ENCODE measurements at regions not wholly inside any gene's neighbourhood (a gene's known extent, or its start where the extent isn't known, plus 50 kb on each side); places are given as distances from the start of the nearest gene placed in this dataset.

DNA sequence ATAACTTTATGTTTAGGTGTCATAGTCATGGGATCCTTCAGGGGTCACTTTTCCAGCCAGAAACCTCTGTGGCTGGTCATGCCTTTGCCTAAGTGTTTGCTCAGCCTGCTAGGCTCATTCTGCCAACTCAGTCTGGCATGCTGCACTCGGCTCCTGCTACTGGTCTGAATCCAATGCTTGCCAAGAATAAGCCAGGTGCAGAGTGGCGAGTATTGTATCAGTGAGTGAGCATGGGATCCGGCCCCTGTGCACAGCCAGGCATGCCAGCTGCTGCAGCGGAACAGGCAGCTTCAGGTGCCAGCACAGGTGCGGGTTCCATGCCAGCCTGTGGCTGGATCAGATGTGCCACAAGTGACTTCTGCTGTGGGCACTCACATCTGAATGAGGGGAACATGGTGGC is 1269.3 kb upstream of the CNTN5 start:
- H2BK5ac ChIP-seq (ENCODE audit: insufficient read length, low read length), result no peak overlapping the region
- H3K9ac ChIP-seq (ENCODE audit: extremely low read depth, insufficient read length, low read length), result no peak overlapping the region
- no peak overlapping the region for H2BK15ac ChIP-seq (ENCODE audit: low read depth, low read length)
- H3K23me2 ChIP-seq (ENCODE audit: insufficient read length, low read depth, low read length, poor library complexity, severe bottlenecking), result no peaks in the 10 kb centered on the region
- H4K91ac ChIP-seq (ENCODE audit: insufficient read length, low read depth, low read length), result no peak overlapping the region
- H3K4me3 Mint-ChIP-seq, result no peak overlapping the region
- no peak overlapping the region for H4K8ac ChIP-seq (replicated peaks; ENCODE audit: insufficient read length, low read depth, low read length)
- no peak overlapping the region for H3K23ac ChIP-seq (ENCODE audit: insufficient read length, low read depth, low read length)
- H3K79me1 ChIP-seq (ENCODE audit: insufficient read depth, low read depth, low read length, poor library complexity, severe bottlenecking), result no peaks in the 10 kb centered on the region
- H3T11ph ChIP-seq (ENCODE audit: low read length), result no peak overlapping the region
- no peaks in the 10 kb centered on the region for H3K9me3 ChIP-seq (ENCODE audit: control insufficient read depth, low read depth, low read length)
- H2BK20ac ChIP-seq (ENCODE audit: low read depth, low read length, poor library complexity, severe bottlenecking), result no peak overlapping the region
- H3K79me2 ChIP-seq (ENCODE audit: insufficient read depth, low read length), result no peaks in the 10 kb centered on the region
- no peak overlapping the region for H2AK5ac ChIP-seq (ENCODE audit: insufficient read length, low read length)
- peaks cover 6% of the 10 kb centered on the region in 2 experiments for H3K4me1 Mint-ChIP-seq
- no peak overlapping the region for H3K27ac ChIP-seq (ENCODE audit: insufficient read length, low read depth, low read length)
- H3K4me1 ChIP-seq (ENCODE audit: insufficient read depth, low read length), result no peaks in the 10 kb centered on the region
- H3K14ac ChIP-seq (ENCODE audit: insufficient read depth, low read length), result no peak overlapping the region
- no peak overlapping the region for H2AFZ ChIP-seq (ENCODE audit: low read length)
- H3K9me3 Mint-ChIP-seq, result no peaks in the 10 kb centered on the region
- H2BK12ac ChIP-seq (ENCODE audit: insufficient read length, low read depth, low read length), result no peak overlapping the region
- no peaks in the 10 kb centered on the region for H4K20me1 ChIP-seq (ENCODE audit: control insufficient read depth, insufficient read depth, insufficient read length)
- H3K56ac ChIP-seq (ENCODE audit: insufficient read length, low read depth, low read length), result no peak overlapping the region
- no peak overlapping the region for H3K27ac Mint-ChIP-seq
- TF ChIP-seq, protein P1, sequence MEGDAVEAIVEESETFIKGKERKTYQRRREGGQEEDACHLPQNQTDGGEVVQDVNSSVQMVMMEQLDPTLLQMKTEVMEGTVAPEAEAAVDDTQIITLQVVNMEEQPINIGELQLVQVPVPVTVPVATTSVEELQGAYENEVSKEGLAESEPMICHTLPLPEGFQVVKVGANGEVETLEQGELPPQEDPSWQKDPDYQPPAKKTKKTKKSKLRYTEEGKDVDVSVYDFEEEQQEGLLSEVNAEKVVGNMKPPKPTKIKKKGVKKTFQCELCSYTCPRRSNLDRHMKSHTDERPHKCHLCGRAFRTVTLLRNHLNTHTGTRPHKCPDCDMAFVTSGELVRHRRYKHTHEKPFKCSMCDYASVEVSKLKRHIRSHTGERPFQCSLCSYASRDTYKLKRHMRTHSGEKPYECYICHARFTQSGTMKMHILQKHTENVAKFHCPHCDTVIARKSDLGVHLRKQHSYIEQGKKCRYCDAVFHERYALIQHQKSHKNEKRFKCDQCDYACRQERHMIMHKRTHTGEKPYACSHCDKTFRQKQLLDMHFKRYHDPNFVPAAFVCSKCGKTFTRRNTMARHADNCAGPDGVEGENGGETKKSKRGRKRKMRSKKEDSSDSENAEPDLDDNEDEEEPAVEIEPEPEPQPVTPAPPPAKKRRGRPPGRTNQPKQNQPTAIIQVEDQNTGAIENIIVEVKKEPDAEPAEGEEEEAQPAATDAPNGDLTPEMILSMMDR (conservative IDR thresholded peaks at IDR 0.05), result no peak
- no peak overlapping the region for H2BK120ac ChIP-seq (ENCODE audit: low read depth, low read length, poor library complexity, severe bottlenecking)
- peaks cover 0 to 2% (median 0%) of the 10 kb centered on the region in 3 experiments; a peak in 2 of 7 replicates for H3K36me3 Mint-ChIP-seq (ENCODE audit: insufficient read depth in 1 of 3, low read depth in 3 of 3)
- no peaks in the 10 kb centered on the region for H3K27me3 ChIP-seq (ENCODE audit: insufficient read depth, low read length)
- no peaks in the 10 kb centered on the region for H3K27me3 Mint-ChIP-seq (ENCODE audit: low read depth)
- no peak overlapping the region for H3K4ac ChIP-seq (ENCODE audit: low read depth, low read length)
- DNase-seq, result no peak
- no peak overlapping the region for H4K5ac ChIP-seq (ENCODE audit: insufficient read length, low read depth, low read length)
- no CpG with 5 or more reads among the region's 5 CpGs for WGBS (ENCODE audit: extremely low coverage, insufficient read length, low lambda C conversion rate)
- H3K4me2 ChIP-seq (ENCODE audit: insufficient read depth, insufficient read length, low read length), result no peak overlapping the region
- H3K18ac ChIP-seq (ENCODE audit: insufficient read length, low read depth, low read length), result no peak overlapping the region
